CD14-positive monocyte (primary cell): ENCODE measurements at regions not wholly inside any gene's neighbourhood (a gene's known extent, or its start where the extent isn't known, plus 50 kb on each side); places are given as distances from the start of the nearest gene placed in this dataset.

Experiments used
- DNase-seq, 3 donors: peaks; one replicate each; pipeline ENCODE4 v3.0.0-alpha.2; 2011 to 2022
- H2AFZ ChIP-seq: 2 replicates; pipeline ENCODE4 v1.6.0; 2012; ENCODE audit warnings: mild to moderate bottlenecking, low read depth, low read length, inconsistent platforms; ENCODE audit not compliant: insufficient read depth, poor library complexity, severe bottlenecking
- H3K27ac ChIP-seq, 2 donors: 1 replicate in 1 of 2; 2 replicates in 1 of 2; pipeline ENCODE4 v1.5.1; 2012 to 2013; ENCODE audit warnings: low read length in 2 of 2, control low read depth in 1 of 2, inconsistent platforms in 1 of 2, low read depth in 1 of 2, mild to moderate bottlenecking in 1 of 2
- H3K27me3 ChIP-seq, 2 donors: one replicate each; pipeline versions ENCODE4 v1.6.0 to v1.6.1; 2011 to 2013; ENCODE audit warnings: low read length in 2 of 2; ENCODE audit not compliant: control insufficient read depth in 2 of 2, insufficient read depth in 2 of 2
- H3K36me3 ChIP-seq, 2 donors: replicated peaks in 1 of 2; 1 replicate in 1 of 2; 2 replicates in 1 of 2; pipeline versions ENCODE4 v1.5.1 to v1.6.1; 2012 to 2013; ENCODE audit warnings: low read length in 2 of 2, control low read depth in 1 of 2, inconsistent platforms in 1 of 2, mild to moderate bottlenecking in 1 of 2; ENCODE audit not compliant: insufficient read depth in 2 of 2, control insufficient read depth in 1 of 2
- H3K4me1 ChIP-seq, 2 donors: 1 replicate in 1 of 2; 2 replicates in 1 of 2; pipeline versions ENCODE4 v1.5.1 to v1.6.1; 2012 to 2013; ENCODE audit warnings: low read length in 2 of 2, control low read depth in 1 of 2, inconsistent platforms in 1 of 2, mild to moderate bottlenecking in 1 of 2, moderate library complexity in 1 of 2; ENCODE audit not compliant: insufficient read depth in 2 of 2, control insufficient read depth in 1 of 2
- H3K4me2 ChIP-seq: replicated peaks from 2 replicates; pipeline ENCODE3; 2012; ENCODE audit warnings: low read length, moderate library complexity, mild to moderate bottlenecking; ENCODE audit not compliant: poor library complexity, severe bottlenecking; ENCODE audit errors: extremely low read depth
- H3K4me3 ChIP-seq, 3 experiments: fragments of 200-600 bp in 1 of 3; sonication (generic) in 1 of 3; replicated peaks in 1 of 3; 1 replicate in 2 of 3; 2 replicates in 1 of 3; pipeline ENCODE4 v1.5.1; 2011 to 2013; ENCODE audit warnings: low read length in 3 of 3, mild to moderate bottlenecking in 3 of 3, control low read depth in 2 of 3, low read depth in 2 of 3, inconsistent platforms in 1 of 3, moderate library complexity in 1 of 3
- H3K79me2 ChIP-seq: 2 replicates; pipeline ENCODE4 v1.6.0; 2012; ENCODE audit warnings: mild to moderate bottlenecking, control low read depth, inconsistent platforms, low read length, moderate library complexity; ENCODE audit not compliant: insufficient read depth
- H3K9ac ChIP-seq: 2 replicates; pipeline ENCODE4 v1.6.0; 2017; ENCODE audit warnings: low read length, mild to moderate bottlenecking; ENCODE audit not compliant: insufficient read depth, poor library complexity, severe bottlenecking
- H3K9me3 ChIP-seq, 2 donors: replicated peaks in 1 of 2; 1 replicate in 1 of 2; 2 replicates in 1 of 2; pipeline versions ENCODE4 v1.5.1 to v1.6.1; 2012 to 2013; ENCODE audit warnings: low read length in 2 of 2, control low read depth in 1 of 2; ENCODE audit not compliant: control insufficient read depth in 1 of 2, insufficient read depth in 1 of 2
- H4K20me1 ChIP-seq: 2 replicates; pipeline ENCODE4 v1.6.0; 2012; ENCODE audit warnings: mild to moderate bottlenecking, low read length, control low read depth, moderate library complexity; ENCODE audit not compliant: insufficient read depth
- H3K27ac Mint-ChIP-seq, 7 donors: one replicate each; pipeline ENCODE4 v1.8.0; 2020; ENCODE audit warnings: mild to moderate bottlenecking in 7 of 7, mixed read lengths in 7 of 7, moderate library complexity in 6 of 7, inconsistent platforms in 2 of 7
- H3K27me3 Mint-ChIP-seq, 3 donors: one replicate each; pipeline ENCODE4 v1.8.0; 2021 to 2022; ENCODE audit warnings: low read depth in 3 of 3, mild to moderate bottlenecking in 3 of 3, mixed read lengths in 3 of 3, moderate library complexity in 3 of 3, inconsistent platforms in 1 of 3
- H3K36me3 Mint-ChIP-seq, 2 donors: one replicate each; pipeline ENCODE4 v1.8.0; 2020; ENCODE audit warnings: mixed read lengths in 2 of 2, inconsistent platforms in 1 of 2, mild to moderate bottlenecking in 1 of 2
- H3K4me1 Mint-ChIP-seq: one replicate; pipeline ENCODE4 v1.8.0; 2020; ENCODE audit warnings: mild to moderate bottlenecking, mixed read lengths
- H3K4me3 Mint-ChIP-seq, 2 donors: one replicate each; pipeline ENCODE4 v1.8.0; 2020; ENCODE audit warnings: mild to moderate bottlenecking in 2 of 2, mixed read lengths in 2 of 2, moderate library complexity in 1 of 2
- H3K9me3 Mint-ChIP-seq, 7 donors: one replicate each; pipeline ENCODE4 v1.8.0; 2020 to 2022; ENCODE audit warnings: mixed read lengths in 7 of 7, mild to moderate bottlenecking in 6 of 7, moderate library complexity in 6 of 7, inconsistent platforms in 2 of 7
- CTCF ChIP-seq: fragments of 200-600 bp; IDR thresholded peaks from one replicate; pipeline ENCODE4 v1.8.0; 2022; ENCODE audit warnings: antibody characterized with exemption, mild to moderate bottlenecking
- WGBS: methylation state at CpG from one replicate; pipeline ENCODE4 v1.1.5; 2013; ENCODE audit warnings: missing lambda C conversion rate; ENCODE audit not compliant: insufficient coverage; 5-methylcytosine and 5-hydroxymethylcytosine counted together
- intact Hi-C, 2 donors: fragments of 100-400 bp; cut with micrococcal nuclease; formaldehyde crosslinking; loops; one replicate each; pipeline versions ENCODE4 v1.15.0 to v1.15.1; 2023

GRCh38 chr11:92846491-92847125 lies 122.8 kb upstream of the MTNR1B start:
- no peak overlapping the region for H3K9ac ChIP-seq
- DNase-seq, result no peak
- Mint-ChIP-seq H3K9me3 (peaks cover 0 to 2% (median 0%) of the 10 kb centered on the region in 7 donors), H3K36me3 (no peaks in the 10 kb centered on the region), H3K27ac (no peak overlapping the region), H3K4me1 (no peaks in the 10 kb centered on the region), H3K27me3 (peaks cover 0 to under 1% (median 0%) of the 10 kb centered on the region in 3 donors), H3K4me3 (no peak overlapping the region)
- H2AFZ ChIP-seq, result no peak overlapping the region
- no peaks in the 10 kb centered on the region for H3K27me3 ChIP-seq
- intact Hi-C loops, result no loop called here
- H3K27ac ChIP-seq, result no peak overlapping the region
- H3K4me3 ChIP-seq, result no peak overlapping the region
- H3K79me2 ChIP-seq, result no peaks in the 10 kb centered on the region
- no peaks in the 10 kb centered on the region for H3K4me1 ChIP-seq
- H3K36me3 ChIP-seq, result no peaks in the 10 kb centered on the region
- no peak overlapping the region for H3K4me2 ChIP-seq
- H4K20me1 ChIP-seq, result no peaks in the 10 kb centered on the region
- TF ChIP-seq CTCF, result no peak
- no peaks in the 10 kb centered on the region for H3K9me3 ChIP-seq

GRCh38 chr11:92848578-92848977 lies 120.9 kb upstream of the MTNR1B start:
- H3K4me1 Mint-ChIP-seq, result no peaks in the 10 kb centered on the region
- no peak overlapping the region for H3K9ac ChIP-seq
- H3K27ac ChIP-seq, result no peak overlapping the region
- no peaks in the 10 kb centered on the region for H3K4me1 ChIP-seq
- no peaks in the 10 kb centered on the region for H4K20me1 ChIP-seq
- peaks cover 0 to 1% of the 10 kb centered on the region in 2 donors for H3K9me3 ChIP-seq
- H3K4me3 ChIP-seq, result no peak overlapping the region
- H3K36me3 ChIP-seq, result no peaks in the 10 kb centered on the region
- no peaks in the 10 kb centered on the region for H3K27me3 Mint-ChIP-seq
- H3K27ac Mint-ChIP-seq, result no peak overlapping the region
- no peak for DNase-seq
- no peak overlapping the region for H3K4me3 Mint-ChIP-seq
- no peaks in the 10 kb centered on the region for H3K79me2 ChIP-seq
- TF ChIP-seq CTCF, result no peak
- peaks cover 0 to 2% (median 0%) of the 10 kb centered on the region in 7 donors for H3K9me3 Mint-ChIP-seq
- H3K36me3 Mint-ChIP-seq, result no peaks in the 10 kb centered on the region
- H2AFZ ChIP-seq, result no peak overlapping the region
- intact Hi-C loops, result no loop called here
- H3K27me3 ChIP-seq, result no peaks in the 10 kb centered on the region
- H3K4me2 ChIP-seq, result no peak overlapping the region
- 100% methylated on average over 2 of the region's 4 CpGs for WGBS
